GM19467 (cell line): ENCODE measurements at regions not wholly inside any gene's neighbourhood (a gene's known extent, or its start where the extent isn't known, plus 50 kb on each side); places are given as distances from the start of the nearest gene placed in this dataset.
"Not testable (repeated sequence)": the region's sequence is repeated elsewhere in the genome, so short reads cannot be mapped to it uniquely, and the experiment has no call there.

ENCODE experiments used
- ATAC-seq: cut with Tn5 transposase; IDR thresholded peaks from one replicate; pipeline ENCODE4 v1.9.1; 2021; ENCODE audit warnings: mild to moderate bottlenecking, moderate library complexity; ENCODE audit not compliant: unreplicated experiment

- ATAC-seq: no peak
These were observed 111.3 kb upstream of the PALMD start for GRCh38 chr1:99534638-99534930.

DNA sequence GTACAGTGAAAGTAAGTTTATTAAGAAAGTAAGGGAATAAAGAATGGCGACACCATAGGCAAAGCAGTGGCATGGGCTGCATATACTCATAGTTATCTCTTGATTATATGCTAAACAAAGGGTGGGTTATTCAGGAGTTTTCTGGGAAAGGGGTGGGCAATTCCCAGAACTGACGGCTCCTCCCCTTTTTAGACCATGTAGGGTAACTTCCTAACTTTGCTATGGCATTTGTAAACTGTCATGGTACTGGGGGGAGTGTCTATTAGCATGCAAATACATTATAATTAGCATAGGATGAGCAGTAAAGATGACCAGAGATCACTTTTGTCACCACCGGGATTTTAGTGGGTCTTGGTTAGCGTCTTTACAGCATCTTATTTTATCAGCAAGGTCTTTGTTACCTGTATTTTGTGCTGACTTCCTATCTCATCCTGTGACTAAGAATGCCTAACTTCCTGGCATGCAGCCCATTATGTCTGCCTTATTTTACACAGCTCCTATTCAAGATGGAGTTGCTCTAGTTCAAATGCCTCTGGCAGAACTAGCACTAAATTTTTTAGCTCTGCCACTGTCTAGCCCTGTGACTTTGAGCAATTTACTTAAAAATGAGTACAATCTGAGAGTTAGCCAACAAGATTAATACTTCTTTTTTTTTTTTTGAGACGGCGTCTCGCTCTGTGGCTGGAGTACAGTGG, 110.3 kb upstream of the PALMD start:
- no peak for ATAC-seq

DNA sequence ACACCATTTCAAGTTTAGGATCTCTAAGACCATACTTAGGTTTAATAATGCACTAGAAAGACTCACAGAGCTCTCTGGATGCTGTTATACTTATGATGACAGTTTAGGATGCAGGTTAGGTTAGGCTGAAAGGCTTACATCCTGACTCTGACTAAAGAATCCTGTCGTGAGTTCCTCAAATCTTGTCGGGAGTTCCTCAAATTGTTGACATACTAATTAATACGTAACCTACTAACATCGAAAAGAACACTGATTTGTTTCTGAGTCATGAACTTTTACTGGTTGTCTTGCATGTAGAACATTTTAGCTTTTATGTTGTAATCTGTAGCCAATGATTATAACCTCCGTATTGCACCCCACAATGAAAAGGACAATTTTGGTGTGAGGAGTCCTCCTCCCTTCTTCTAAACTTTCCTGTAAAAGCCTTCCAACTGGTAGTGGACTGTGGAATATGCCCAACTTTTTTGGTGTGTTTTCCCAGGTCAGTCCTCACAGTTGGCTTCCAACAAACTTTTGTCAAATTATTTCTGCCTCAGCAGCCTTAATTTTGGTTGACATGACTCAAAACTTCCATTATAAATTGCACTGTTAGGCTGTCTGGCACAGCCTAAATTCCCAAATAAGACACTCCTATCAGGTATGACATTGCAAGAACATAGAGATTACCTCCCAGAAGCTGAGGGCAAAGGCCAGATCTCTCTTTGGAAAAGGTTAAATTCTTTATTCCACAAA, 107.9 kb upstream of the PALMD start:
- ATAC-seq: no peak

GRCh38 chr1:99538618-99538956, 107.3 kb upstream of the PALMD start:
- no peak for ATAC-seq

DNA sequence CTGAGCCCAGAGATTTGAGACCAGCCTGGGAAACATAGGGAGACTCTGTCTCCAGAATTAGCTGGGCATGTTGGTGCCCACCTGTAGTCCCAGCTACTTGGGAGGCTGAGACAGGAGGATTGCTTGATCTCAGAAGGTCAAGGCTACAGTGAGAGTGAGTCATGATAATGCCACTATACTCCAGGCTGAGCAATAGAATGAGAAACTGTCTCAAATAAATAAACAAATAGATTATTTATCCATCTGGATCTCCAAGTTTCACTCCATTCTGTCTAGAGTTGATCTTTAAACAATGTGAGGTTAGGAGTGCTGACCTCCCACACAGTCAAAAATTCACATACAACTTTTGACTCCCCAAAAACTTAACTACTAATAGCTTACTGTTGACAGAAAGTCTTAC, 106.8 kb upstream of the PALMD start:
- no peak for ATAC-seq

DNA sequence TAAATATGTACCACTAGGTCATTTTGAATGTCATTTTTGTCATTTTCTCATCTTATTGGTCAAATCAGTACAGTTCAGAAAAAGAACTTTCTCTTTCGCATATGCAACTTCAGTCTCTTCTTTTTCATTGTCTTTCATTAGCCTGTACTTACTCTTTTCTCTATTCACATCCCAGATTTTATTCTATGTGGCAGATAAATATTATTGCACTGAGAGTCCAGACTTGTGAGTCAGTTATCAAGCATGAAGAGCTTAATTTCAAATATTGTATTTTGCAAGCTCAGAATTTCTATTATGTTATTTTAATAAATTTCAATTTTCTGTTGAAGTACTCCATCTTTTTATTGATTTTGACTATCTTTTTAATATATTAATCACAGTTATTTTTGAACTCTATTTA, 105.2 kb upstream of the PALMD start:
- ATAC-seq: no peak

DNA sequence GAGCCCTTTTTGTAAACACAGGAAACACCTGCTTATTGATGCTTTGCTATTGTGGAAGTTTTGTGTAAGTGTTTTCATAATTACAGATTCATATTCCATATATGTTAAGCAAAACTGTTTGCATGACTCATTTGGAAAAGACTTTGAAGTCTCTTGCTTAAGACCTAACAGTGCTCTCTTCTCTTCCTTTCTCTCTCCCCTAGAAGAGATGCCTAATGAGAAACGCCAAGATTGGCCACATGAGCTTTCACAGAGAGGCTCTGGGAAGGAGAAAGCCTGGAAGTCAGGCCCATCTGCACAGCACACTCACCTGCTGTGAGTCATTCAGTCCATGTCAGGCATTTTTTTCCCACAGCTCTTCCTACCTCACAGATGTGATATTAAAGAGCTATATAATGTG, 101.6 kb upstream of the PALMD start:
- no peak for ATAC-seq

- no peak for ATAC-seq
These were observed 99.2 kb upstream of the PALMD start for GRCh38 chr1:99546432-99547416.

GRCh38 chr1:99548943-99549605, 96.8 kb upstream of the PALMD start:
- ATAC-seq: no peak

DNA sequence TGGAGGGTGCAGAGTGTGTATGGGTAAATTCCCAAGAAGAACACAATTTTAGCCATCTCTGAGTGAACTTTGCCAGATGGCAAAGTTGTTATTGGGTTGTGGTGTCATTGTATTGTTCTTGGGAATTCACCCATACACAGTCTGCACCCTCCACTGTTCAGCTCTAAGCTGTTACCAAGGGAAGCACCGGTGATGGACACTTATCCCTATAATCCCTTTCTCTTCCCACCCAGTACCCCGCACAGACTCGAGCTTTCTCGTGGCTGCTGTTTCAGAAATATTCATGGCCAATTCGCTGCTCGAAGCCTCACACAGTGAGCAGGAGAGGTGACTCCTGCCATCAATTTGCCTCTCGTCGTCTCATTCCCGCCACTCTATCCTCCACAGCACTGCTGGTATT, 95.7 kb upstream of the PALMD start:
- no peak for ATAC-seq

DNA sequence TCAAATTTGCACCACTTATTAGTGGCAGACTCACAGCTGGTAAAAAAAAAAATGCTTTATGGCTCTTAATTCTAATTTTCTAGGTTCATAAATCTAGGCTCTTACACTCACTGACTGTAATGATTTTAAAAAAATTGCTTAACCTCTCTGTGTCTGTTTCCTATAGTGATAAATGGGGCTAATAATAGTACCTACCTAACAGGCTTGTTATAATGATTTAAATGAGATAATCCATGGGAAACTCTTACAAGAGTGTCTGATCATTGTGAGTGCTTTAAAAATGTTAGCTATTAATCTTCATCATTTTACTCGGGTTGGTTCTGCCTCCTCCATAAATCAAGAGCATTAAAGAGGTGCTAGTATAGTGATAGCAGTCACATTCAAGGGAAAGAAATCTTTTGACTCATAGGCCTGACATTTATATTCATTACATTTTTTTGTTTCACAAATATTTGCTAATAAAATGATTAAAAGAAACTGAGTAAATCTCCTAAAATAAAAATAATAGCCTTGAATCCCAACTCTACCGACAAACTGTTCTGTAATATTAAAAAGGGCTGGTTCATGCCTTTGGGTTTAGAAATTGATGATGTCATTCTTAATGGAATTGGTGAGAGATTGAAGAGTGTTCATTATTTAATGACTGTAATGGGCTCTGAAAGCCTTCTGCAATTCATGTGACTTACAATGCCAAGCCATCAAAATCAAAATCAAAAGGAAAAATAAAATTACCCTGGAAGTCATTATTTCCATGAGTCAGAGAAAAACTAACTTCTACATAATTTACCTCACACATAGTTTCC, 93.9 kb upstream of the PALMD start:
- no peak for ATAC-seq

- ATAC-seq: no peak
These were observed 92.6 kb upstream of the PALMD start for GRCh38 chr1:99553301-99553700.

- not testable (repeated sequence) for ATAC-seq
These were observed 92.1 kb upstream of the PALMD start for GRCh38 chr1:99553819-99554218.

DNA sequence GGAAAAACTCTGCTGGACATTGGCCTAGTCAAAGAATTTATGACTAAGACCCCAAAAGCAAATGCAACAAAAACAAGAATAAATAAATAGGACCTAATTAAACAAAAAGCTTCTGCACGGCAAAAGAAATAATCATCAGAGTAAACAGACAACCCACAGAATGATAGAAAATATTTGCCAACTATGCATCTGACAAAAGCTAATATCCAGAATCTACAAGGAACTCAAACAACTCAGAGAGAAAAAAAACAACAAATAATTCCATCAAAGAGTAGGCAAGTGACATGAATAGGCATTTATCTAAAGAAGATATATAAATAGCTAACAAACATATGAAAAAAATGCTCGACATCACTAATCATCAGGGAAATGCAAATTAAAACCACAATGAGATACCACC, 91.2 kb upstream of the PALMD start:
- ATAC-seq: no peak

DNA sequence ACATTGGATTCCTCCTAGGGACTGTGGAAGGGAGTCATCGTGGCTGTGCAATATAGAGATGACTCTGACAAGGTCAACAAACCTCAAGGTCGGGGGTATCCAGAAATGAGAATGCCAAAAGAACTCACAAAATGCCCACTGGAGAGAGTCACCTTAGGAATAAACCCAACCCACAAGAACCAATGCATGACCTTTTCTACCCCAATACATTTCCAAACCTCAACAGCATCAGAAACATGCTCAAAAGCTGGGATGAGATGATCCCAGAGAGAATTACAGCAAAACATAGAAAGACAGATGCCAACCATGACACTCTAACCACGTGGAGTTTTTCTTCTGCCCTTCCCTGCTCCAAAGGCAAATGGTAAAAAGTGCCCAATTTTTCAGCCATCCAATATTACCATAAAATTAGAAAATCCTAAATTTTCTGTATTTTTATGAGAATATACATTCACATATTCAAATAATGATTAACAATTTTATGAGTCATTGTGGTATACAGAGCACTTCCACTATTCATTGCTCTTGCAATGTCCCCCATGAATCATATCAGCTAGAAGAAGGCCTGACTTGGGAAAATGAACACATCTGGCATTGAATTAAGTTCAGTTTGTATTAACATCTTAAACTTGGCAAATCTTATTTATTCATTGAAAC, 88.2 kb upstream of the PALMD start:
- peak; percentile 65 for ATAC-seq

DNA sequence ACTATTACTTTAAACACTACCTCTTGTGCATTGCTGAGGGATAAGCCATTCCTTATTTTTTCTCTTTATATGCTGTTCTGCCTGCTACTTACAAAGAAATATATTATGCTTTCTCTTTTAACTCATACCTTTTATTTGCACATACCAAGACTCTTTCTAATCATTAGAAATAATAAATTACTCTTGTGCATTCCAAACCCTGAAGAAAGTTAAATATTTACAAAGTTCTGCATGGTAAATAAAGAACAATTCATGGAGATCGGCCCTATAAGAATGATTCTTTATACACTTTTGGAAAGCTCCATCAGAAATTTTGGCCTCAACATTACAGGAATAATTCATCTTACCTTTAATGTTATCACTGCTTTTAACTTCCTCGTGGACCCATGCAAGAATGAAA, 86.7 kb upstream of the PALMD start:
- ATAC-seq: no peak

DNA sequence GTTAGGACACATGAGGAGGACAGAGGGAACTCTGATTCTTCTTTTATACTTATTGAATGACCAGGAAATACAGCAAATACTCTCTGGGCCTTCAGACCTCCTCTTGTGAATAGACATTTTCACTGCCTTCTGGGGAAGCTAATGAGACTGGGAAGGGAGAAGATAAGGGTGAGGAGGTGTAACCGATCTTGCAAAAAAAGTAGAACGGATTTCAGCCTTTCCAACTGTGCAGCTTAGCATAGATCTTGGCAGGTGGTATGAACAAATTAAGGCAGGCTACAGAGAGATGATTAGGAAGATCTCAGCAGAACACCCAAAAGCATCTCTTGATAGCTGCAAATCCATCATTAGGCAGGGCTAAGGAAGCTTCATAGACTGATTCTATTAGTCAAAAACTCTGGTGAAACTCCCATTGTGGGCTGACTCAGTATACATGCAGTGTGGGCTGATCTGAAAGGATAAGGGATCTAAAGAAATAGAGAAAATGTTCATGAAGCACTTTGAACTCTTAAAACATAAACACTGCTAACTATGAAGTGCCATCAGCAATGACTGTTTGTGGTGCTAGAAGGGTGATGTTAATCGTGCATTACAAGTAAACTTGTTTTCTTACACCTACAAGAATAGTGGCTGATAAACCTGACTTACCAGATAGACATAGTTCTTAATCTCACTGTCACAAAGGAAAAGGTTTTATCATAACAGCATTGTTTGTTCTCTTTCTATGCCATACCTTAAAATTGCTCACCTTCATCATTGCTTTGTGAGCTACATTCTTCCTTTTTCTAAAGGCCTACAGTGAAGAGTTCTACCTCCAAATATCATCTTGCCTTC, 85.5 kb upstream of the PALMD start:
- no peak for ATAC-seq

- ATAC-seq: no peak
These were observed 84.0 kb upstream of the PALMD start for GRCh38 chr1:99561952-99562351.
